Fibroblast of mammary gland (primary cell): ENCODE measurements at regions not wholly inside any gene's neighbourhood (a gene's known extent, or its start where the extent isn't known, plus 50 kb on each side); places are given as distances from the start of the nearest gene placed in this dataset.

Source experiments
- DNase-seq: peaks from one replicate; pipeline ENCODE4 v3.0.0-alpha.2; 2010; ENCODE audit warnings: low read depth
- H3K4me3 ChIP-seq: 2 replicates; pipeline ENCODE4 v1.5.1; 2011; ENCODE audit warnings: low read depth, mild to moderate bottlenecking, low read length, moderate library complexity; ENCODE audit not compliant: control insufficient read depth
- TF ChIP-seq, protein P1 (sequence below): conservative IDR thresholded peaks from 2 replicates; pipeline ENCODE4 v1.5.1; 2011; ENCODE audit warnings: low read depth, low read length, inconsistent platforms; ENCODE audit not compliant: control insufficient read depth, insufficient read depth

DNA sequence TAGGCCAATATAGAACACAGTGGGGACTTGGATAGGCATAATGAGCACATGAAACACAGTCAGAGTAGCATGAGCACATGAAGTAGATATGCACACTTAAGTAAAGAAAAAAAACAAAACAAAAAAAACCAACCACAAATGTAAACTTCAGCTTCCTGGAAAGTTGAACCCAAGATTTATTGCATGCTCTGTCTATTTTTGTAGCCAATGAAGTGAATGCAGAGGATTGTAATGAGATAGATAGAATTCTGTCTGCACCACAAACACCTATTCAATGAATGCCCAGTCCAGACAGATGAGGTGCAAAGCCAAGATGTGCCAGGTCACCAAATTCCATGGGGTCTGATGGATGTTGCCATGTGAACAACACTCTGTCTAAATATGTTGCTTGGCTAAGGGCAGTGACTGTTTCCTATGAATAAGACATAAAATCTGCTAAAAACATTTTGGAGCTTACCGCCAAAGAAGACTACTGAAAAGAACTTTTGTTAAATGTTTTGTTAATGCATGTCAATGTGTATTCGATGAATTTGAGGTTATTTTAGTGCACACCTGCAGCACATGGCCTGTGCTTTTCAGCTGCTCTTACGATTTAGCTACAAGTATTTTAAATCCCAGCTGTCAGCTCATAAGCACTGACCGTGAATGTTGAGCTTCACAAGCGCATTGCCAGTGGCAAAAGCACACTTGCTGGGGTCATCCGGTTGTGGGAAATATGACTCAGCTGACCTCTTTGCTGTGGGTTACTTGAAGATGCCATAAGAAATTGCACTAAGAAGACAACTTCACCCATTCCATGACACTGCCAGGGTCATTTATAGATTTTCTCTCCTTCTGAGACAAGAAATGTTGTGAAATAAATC is 374.8 kb upstream of the GNPDA2 start:
- TF ChIP-seq, protein P1, sequence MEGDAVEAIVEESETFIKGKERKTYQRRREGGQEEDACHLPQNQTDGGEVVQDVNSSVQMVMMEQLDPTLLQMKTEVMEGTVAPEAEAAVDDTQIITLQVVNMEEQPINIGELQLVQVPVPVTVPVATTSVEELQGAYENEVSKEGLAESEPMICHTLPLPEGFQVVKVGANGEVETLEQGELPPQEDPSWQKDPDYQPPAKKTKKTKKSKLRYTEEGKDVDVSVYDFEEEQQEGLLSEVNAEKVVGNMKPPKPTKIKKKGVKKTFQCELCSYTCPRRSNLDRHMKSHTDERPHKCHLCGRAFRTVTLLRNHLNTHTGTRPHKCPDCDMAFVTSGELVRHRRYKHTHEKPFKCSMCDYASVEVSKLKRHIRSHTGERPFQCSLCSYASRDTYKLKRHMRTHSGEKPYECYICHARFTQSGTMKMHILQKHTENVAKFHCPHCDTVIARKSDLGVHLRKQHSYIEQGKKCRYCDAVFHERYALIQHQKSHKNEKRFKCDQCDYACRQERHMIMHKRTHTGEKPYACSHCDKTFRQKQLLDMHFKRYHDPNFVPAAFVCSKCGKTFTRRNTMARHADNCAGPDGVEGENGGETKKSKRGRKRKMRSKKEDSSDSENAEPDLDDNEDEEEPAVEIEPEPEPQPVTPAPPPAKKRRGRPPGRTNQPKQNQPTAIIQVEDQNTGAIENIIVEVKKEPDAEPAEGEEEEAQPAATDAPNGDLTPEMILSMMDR: no peak
- no peak for DNase-seq
- no peak overlapping the region for H3K4me3 ChIP-seq

DNA sequence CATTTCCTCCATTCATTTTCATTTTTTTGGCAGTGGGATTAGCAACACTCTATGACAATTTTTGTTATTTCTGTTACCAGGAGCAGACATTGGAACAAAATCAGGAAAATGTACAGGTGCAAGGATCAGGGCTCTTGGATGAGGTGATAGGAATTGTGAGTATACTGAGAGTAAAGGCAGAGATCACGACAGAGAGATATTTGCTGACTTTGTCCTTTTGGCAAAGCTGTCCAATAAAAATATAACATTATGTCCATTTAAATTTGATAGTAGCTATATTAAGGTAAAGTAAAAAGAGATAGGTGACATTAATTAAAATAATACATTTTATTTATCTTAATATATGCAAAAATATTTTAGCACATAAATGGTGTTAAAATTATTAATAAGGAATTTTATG is 373.1 kb upstream of the GNPDA2 start:
- TF ChIP-seq, protein P1: no peak
- DNase-seq: no peak
- H3K4me3 ChIP-seq: no peak overlapping the region

DNA sequence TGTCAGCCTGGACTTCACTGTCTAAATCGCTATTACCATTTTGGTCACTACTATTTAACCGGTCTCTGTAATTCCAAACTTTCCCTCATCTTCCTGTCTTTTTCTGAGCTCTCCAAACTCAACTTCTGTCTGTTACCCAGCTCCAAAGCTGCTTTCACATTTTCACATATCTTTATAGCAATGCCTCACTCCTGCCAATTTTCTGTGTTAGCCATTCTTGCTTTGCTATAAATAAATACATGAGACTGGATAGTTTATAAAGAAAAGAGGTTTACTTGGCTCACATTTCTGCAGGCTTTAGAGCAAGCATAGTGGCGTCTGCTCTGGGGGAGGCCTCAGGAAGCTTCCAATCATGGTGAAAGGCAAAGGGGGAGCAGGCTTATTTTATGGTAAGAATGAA is 368.3 kb upstream of the GNPDA2 start:
- TF ChIP-seq, protein P1: no peak
- no peak overlapping the region for H3K4me3 ChIP-seq
- DNase-seq: no peak

DNA sequence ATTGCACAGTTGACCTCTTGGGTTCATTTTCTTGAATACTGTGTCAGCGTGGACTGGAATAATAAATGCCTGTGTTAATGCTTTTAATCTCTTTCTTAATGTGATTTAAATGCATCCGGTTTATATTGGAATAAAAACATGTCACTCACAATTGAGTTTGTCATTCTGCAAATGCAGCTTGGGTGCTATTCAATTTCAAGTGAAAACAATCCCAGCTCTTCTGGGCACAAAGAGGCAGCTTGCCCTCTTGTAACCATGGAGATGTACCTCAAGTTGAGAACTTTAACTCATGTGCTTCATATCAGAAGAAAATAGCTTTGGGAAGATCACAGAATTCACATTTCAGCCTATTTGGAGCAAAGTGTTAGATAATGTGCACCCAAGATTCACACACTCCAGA is 355.7 kb upstream of the GNPDA2 start:
- DNase-seq: no peak
- TF ChIP-seq, protein P1: no peak
- H3K4me3 ChIP-seq: no peak overlapping the region

DNA sequence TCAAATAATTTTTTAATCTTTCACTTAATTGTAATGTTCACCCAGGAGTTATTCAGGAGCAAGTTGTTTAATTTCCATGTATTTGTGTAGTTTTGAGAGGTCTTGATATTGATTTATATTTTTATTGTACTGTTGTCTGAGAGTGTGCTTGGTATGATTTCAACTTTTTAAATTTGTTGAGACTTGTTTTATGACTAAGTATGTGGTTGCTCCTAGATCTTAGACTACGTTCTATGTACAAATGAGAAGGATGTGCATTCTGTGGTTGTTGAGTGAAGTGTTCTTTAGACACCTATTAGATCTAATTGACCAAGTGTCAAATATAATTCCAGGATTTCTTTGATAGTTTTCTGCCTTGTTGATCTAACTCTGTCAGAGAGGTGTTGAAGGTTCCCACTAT is 353.3 kb upstream of the GNPDA2 start:
- DNase-seq: no peak
- no peak overlapping the region for H3K4me3 ChIP-seq
- TF ChIP-seq, protein P1: no peak

DNA sequence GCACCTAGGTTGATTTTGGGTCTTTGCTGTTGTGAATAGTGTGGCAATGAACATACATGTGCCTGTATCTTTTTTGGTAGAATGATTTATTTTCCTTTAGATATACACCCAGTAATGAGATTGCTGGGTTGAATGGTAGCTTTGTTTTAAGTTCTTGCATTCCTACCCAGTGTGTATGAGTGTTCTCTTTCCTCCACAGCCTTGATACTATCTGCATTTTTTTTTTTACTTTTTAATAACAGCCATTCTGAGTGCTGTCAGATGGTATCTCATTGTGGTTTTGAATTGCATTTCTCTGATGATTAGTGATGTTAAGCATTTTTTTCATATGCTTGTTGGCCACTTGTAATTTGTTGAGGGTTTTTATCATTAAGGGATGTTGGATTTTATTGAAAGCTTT is 351.8 kb upstream of the GNPDA2 start:
- no peak overlapping the region for H3K4me3 ChIP-seq
- no peak for DNase-seq
- TF ChIP-seq, protein P1: no peak
